ENCODE measurements at regions not wholly inside any gene's neighbourhood (a gene's known extent, or its start where the extent isn't known, plus 50 kb on each side); places are given as distances from the start of the nearest gene placed in this dataset.

DNA sequence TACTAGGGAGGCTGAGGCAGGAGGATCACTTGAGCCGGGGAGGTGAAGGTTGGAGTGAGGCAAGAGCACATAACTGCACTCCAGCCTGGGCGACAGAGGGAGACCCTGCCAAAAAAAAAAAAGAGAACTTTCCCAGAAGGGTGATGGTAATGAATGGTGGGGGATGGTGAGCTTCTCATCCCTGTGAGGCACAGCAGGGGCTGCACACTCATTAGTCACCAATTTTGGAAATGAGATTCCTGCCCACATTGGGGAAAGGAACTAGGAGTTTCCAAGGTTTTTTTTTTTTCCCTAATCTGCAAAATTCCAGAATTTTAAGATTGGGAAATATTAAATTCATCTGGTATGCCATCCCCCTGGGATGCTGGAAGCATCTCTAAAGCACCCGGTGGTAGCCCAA, 50.2 kb upstream of the SSBP3 start:
- intact Hi-C loops (cut with micrococcal nuclease), result no loop called here
- in situ Hi-C loops (cut with MboI), result no loop called here
- no peak overlapping the region for H3K27ac ChIP-seq (ENCODE audit: extremely low read depth, low read depth, low read length)
- no peaks in the 10 kb centered on the region for H3K79me2 ChIP-seq (ENCODE audit: control insufficient read depth, insufficient read depth, low read length)
- no TSS peak for BruUV-seq (replicated peaks)
- H3K9me3 ChIP-seq (replicated peaks; ENCODE audit: control insufficient read depth, insufficient read depth, low read depth, low read length), result 0 out of 2 replicates have a peak, but pooled peaks cover 2% of the 10 kb centered on the region
- no peaks in the 10 kb centered on the region for H3K27me3 ChIP-seq (ENCODE audit: control insufficient read depth in 2 of 2, insufficient read depth in 2 of 2, low read length in 2 of 2)
- H3K4me3 ChIP-seq, result no peak overlapping the region
- no peak overlapping the region; the same call in 1 of the 2 replicates for H2AFZ ChIP-seq (ENCODE audit: low read depth, low read length)
- ChIA-PET CTCF (ENCODE audit: low intra/inter-chr PET ratio) (no interaction called here), POLR2A (interaction anchor here (0.6 to 1.1 kb wide), 3 partner anchors 8 to 61 kb away, joined by 3 read pairs; no protein-coding TSS in a partner anchor)
- DNase-seq (ENCODE audit: extremely low read depth in 1 of 4, low spot score in 3 of 4) (no peak), ATAC-seq (no peak), FAIRE-seq (no peak)
- no peaks in the 10 kb centered on the region for H4K20me1 ChIP-seq (replicated peaks; ENCODE audit: control insufficient read depth, insufficient read depth, low read length)
- H3K4me1 ChIP-seq (replicated peaks in 1 of 2; ENCODE audit: control insufficient read depth in 2 of 2, insufficient read depth in 2 of 2, low read length in 2 of 2), result peaks cover 10 to 18% of the 10 kb centered on the region in 2 experiments; a peak in 4 of 5 replicates
- no peaks in the 10 kb centered on the region for H3K9me1 ChIP-seq (ENCODE audit: control insufficient read depth, insufficient read depth, low read length)
- no peak overlapping the region; a peak in 1 of 4 replicates for H3K9ac ChIP-seq (ENCODE audit: insufficient read depth in 1 of 2, low read depth in 2 of 2, low read length in 2 of 2)
- no peak for TF ChIP-seq MCM7 (IDR thresholded peaks at IDR 0.05)
- TF ChIP-seq MCM2 (IDR thresholded peaks at IDR 0.05; ENCODE audit: low read depth), result no peak
- TF ChIP-seq EGR1 (conservative IDR thresholded peaks at IDR 0.05), result no peak
- TF ChIP-seq HOXB6 (CRISPR knock-in tag; IDR thresholded peaks at IDR 0.05; ENCODE audit: borderline replicate concordance), result no peak
- TF ChIP-seq RBBP5 (IDR thresholded peaks at IDR 0.05; ENCODE audit: borderline replicate concordance, insufficient read depth, low read length, poor library complexity, severe bottlenecking), result no peak
- TF ChIP-seq ZBTB8A (IDR thresholded peaks at IDR 0.05; ENCODE audit: partially characterized antibody), result no peak
- no peak for TF ChIP-seq THRA (IDR thresholded peaks at IDR 0.05)
- TF ChIP-seq CBFB (CRISPR knock-in tag; IDR thresholded peaks at IDR 0.05), result no peak
- no peak for TF ChIP-seq ZNF766 (CRISPR knock-in tag; conservative IDR thresholded peaks at IDR 0.05)
- no peak for TF ChIP-seq SRSF7 (optimal IDR thresholded peaks at IDR 0.05; ENCODE audit: low read depth, low read length)
- no peak for TF ChIP-seq ZBTB11 (CRISPR knock-in tag; IDR thresholded peaks at IDR 0.05)
- no peak for TF ChIP-seq PPARD (CRISPR knock-in tag; IDR thresholded peaks at IDR 0.05)
- no peak for TF ChIP-seq TAL1 (IDR thresholded peaks at IDR 0.05)
- TF ChIP-seq ETV1 (tag; conservative IDR thresholded peaks at IDR 0.05; ENCODE audit: low read depth), result no peak
- TF ChIP-seq, protein P1, sequence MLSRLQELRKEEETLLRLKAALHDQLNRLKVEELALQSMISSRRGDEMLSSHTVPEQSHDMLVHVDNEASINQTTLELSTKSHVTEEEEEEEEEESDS (CRISPR knock-in tag; IDR thresholded peaks at IDR 0.05), result no peak
- TF ChIP-seq HNRNPUL1 (IDR thresholded peaks at IDR 0.05; ENCODE audit: low read length), result no peak
- no peak for TF ChIP-seq SRSF1 (IDR thresholded peaks at IDR 0.05; ENCODE audit: low read depth, low read length)
- H3K4me2 ChIP-seq (ENCODE audit: insufficient read depth, low read length), result no peak overlapping the region
- H3K36me3 ChIP-seq (ENCODE audit: control insufficient read depth, insufficient read depth, low read length), result no peaks in the 10 kb centered on the region
- WGBS (ENCODE audit: insufficient coverage, low coverage, missing lambda C conversion rate), result 24% methylated on average over 3 of the region's 3 CpGs

Data from K562 (cell line).